ENCODE measurements at regions not wholly inside any gene's neighbourhood (a gene's known extent, or its start where the extent isn't known, plus 50 kb on each side); places are given as distances from the start of the nearest gene placed in this dataset.

GRCh38 chr2:117502121-117502520, 312.4 kb upstream of the DDX18 start (continued):
- TF ChIP-seq HDAC6 (IDR thresholded peaks at IDR 0.05; ENCODE audit: low read depth, low read length) (no peak), FOSL1 (IDR thresholded peaks at IDR 0.05; ENCODE audit: insufficient read depth, low read depth, low read length) (no peak), POLR2A (IDR thresholded peaks at IDR 0.05; ENCODE audit: control extremely low read depth in 1 of 2, low read depth in 2 of 2, low read length in 2 of 2) (no peak), SIN3A (conservative IDR thresholded peaks at IDR 0.05 in 1 of 2, IDR thresholded peaks at IDR 0.05 in 1 of 2; ENCODE audit: low read depth in 1 of 2, low read length in 2 of 2) (no peak), CHD1 (IDR thresholded peaks at IDR 0.05; ENCODE audit: low read depth, low read length) (no peak), HDAC2 (IDR thresholded peaks at IDR 0.05; ENCODE audit: borderline replicate concordance in 1 of 2, low read depth in 2 of 2, low read length in 2 of 2) (no peak)
